Endodermal cell (in vitro differentiated cells): ENCODE measurements at regions not wholly inside any gene's neighbourhood (a gene's known extent, or its start where the extent isn't known, plus 50 kb on each side); places are given as distances from the start of the nearest gene placed in this dataset.

Experiments
- DNase-seq: peaks from one replicate; pipeline ENCODE4 v3.0.0-alpha.2; 2017
- H3K27ac ChIP-seq: 2 replicates; pipeline ENCODE4 v1.5.1; 2013; ENCODE audit warnings: mild to moderate bottlenecking, low read depth, low read length, moderate library complexity
- H3K27me3 ChIP-seq: 2 replicates; pipeline ENCODE4 v1.6.1; 2013; ENCODE audit warnings: mild to moderate bottlenecking, low read length, moderate library complexity; ENCODE audit not compliant: insufficient read depth, control insufficient read depth, poor library complexity, severe bottlenecking
- H3K36me3 ChIP-seq: 2 replicates; pipeline ENCODE4 v1.7.0; 2013; ENCODE audit warnings: mild to moderate bottlenecking, low read length, moderate library complexity; ENCODE audit not compliant: control insufficient read depth, insufficient read depth
- H3K4me1 ChIP-seq: one replicate; pipeline ENCODE4 v1.7.0; 2013; ENCODE audit warnings: low read length; ENCODE audit not compliant: control insufficient read depth, insufficient read depth
- H3K4me3 ChIP-seq: 2 replicates; pipeline ENCODE4 v1.5.1; 2013; ENCODE audit warnings: mild to moderate bottlenecking, low read length, moderate library complexity
- H3K9ac ChIP-seq: 2 replicates; pipeline ENCODE4 v1.6.1; 2013; ENCODE audit warnings: mild to moderate bottlenecking, low read length, moderate library complexity; ENCODE audit not compliant: poor library complexity, severe bottlenecking; ENCODE audit errors: extremely low read depth
- H3K9me3 ChIP-seq: 2 replicates; pipeline ENCODE4 v1.6.1; 2013; ENCODE audit warnings: mild to moderate bottlenecking, low read length, moderate library complexity; ENCODE audit not compliant: control insufficient read depth
- H3K27ac Mint-ChIP-seq: 2 replicates; pipeline ENCODE4 v1.8.0; 2020; ENCODE audit warnings: mixed read lengths
- H3K27me3 Mint-ChIP-seq: 2 replicates; pipeline ENCODE4 v1.8.0; 2021; ENCODE audit warnings: mild to moderate bottlenecking, mixed read lengths; ENCODE audit not compliant: insufficient read depth
- H3K36me3 Mint-ChIP-seq: 2 replicates; pipeline ENCODE4 v1.8.0; 2020; ENCODE audit warnings: low read depth, mixed read lengths
- H3K4me1 Mint-ChIP-seq: 2 replicates; pipeline ENCODE4 v1.8.0; 2020; ENCODE audit warnings: mixed read lengths
- H3K4me3 Mint-ChIP-seq: 2 replicates; pipeline ENCODE4 v1.8.0; 2020; ENCODE audit warnings: mild to moderate bottlenecking, moderate library complexity, mixed read lengths
- H3K9me3 Mint-ChIP-seq: 2 replicates; pipeline ENCODE4 v1.8.0; 2020; ENCODE audit warnings: mild to moderate bottlenecking, mixed read lengths
- WGBS, 2 experiments: methylation state at CpG; one replicate each; pipeline versions ENCODE4 v1.1.5 to v1.1.7; 2013; ENCODE audit warnings: missing lambda C conversion rate in 2 of 2, mixed read lengths in 1 of 2; ENCODE audit not compliant: insufficient coverage in 1 of 2, insufficient read length in 1 of 2; 5-methylcytosine and 5-hydroxymethylcytosine counted together
- TF ChIP-seq, protein P1 (sequence below): fragments of 200-600 bp; sonication (generic); conservative IDR thresholded peaks from 2 replicates; pipeline ENCODE4 v1.5.0; 2021; ENCODE audit warnings: antibody characterized with exemption, mild to moderate bottlenecking

- no peaks in the 10 kb centered on the region for H3K27me3 ChIP-seq
- no peak for DNase-seq
These were observed 1972.6 kb downstream of the ARAP2 start for GRCh38 chr4:34271479-34272355.

GRCh38 chr4:34279011-34279410, 1965.3 kb downstream of the ARAP2 start:
- Mint-ChIP-seq H3K9me3 (no peaks in the 10 kb centered on the region), H3K27me3 (no peaks in the 10 kb centered on the region), H3K36me3 (no peaks in the 10 kb centered on the region), H3K4me3 (no peak overlapping the region), H3K4me1 (no peaks in the 10 kb centered on the region), H3K27ac (no peak overlapping the region)
- H3K4me1 ChIP-seq: no peaks in the 10 kb centered on the region
- peak overlapping the region; percentile 5 for H3K4me3 ChIP-seq
- H3K9me3 ChIP-seq: no peaks in the 10 kb centered on the region
- no peak overlapping the region for H3K9ac ChIP-seq
- DNase-seq: no peak
- no peaks in the 10 kb centered on the region for H3K36me3 ChIP-seq
- H3K27ac ChIP-seq: no peak overlapping the region
- no peaks in the 10 kb centered on the region for H3K27me3 ChIP-seq
- TF ChIP-seq, protein P1, sequence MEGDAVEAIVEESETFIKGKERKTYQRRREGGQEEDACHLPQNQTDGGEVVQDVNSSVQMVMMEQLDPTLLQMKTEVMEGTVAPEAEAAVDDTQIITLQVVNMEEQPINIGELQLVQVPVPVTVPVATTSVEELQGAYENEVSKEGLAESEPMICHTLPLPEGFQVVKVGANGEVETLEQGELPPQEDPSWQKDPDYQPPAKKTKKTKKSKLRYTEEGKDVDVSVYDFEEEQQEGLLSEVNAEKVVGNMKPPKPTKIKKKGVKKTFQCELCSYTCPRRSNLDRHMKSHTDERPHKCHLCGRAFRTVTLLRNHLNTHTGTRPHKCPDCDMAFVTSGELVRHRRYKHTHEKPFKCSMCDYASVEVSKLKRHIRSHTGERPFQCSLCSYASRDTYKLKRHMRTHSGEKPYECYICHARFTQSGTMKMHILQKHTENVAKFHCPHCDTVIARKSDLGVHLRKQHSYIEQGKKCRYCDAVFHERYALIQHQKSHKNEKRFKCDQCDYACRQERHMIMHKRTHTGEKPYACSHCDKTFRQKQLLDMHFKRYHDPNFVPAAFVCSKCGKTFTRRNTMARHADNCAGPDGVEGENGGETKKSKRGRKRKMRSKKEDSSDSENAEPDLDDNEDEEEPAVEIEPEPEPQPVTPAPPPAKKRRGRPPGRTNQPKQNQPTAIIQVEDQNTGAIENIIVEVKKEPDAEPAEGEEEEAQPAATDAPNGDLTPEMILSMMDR: no peak

More at GRCh38 chr4:34271479-34272355, 1972.6 kb downstream of the ARAP2 start:
- no peak overlapping the region for H3K4me3 Mint-ChIP-seq
- Histone ChIP-seq H3K27ac (no peak overlapping the region), H3K9me3 (peaks cover 13% of the 10 kb centered on the region), H3K9ac (no peak overlapping the region), H3K36me3 (no peaks in the 10 kb centered on the region), H3K4me1 (no peaks in the 10 kb centered on the region), H3K4me3 (no peak overlapping the region)
- no peak overlapping the region for H3K27ac Mint-ChIP-seq
- 92 to 100% methylated on average over 3 to 5 of the region's 5 CpGs for WGBS, 2 experiments
- no peaks in the 10 kb centered on the region for H3K9me3 Mint-ChIP-seq
- no peaks in the 10 kb centered on the region for H3K4me1 Mint-ChIP-seq
- TF ChIP-seq, protein P1: no peak
- H3K27me3 Mint-ChIP-seq: no peaks in the 10 kb centered on the region
- no peaks in the 10 kb centered on the region for H3K36me3 Mint-ChIP-seq

DNA sequence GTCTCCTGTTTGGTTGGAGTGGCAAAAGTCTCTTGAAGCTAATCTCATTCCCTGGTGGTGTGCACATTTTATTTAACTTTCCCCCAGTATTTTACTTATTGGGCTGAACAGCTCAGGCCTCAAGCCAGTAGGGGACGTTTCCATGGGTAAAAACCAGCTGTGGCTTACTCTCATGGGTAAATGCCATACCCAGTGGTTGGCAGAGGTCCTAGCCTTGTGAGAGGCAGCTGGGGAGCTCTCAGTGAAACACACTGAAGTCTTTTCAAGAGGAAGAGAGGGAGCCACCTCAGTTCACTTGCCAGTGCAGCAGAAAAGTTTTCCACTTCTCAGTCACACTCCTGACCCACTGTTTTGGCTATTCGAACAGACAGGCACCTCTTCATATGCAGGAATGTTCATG, 1964.2 kb downstream of the ARAP2 start:
- Mint-ChIP-seq H3K27ac (no peak overlapping the region), H3K4me1 (no peaks in the 10 kb centered on the region), H3K4me3 (no peak overlapping the region), H3K9me3 (no peaks in the 10 kb centered on the region), H3K36me3 (no peaks in the 10 kb centered on the region), H3K27me3 (no peaks in the 10 kb centered on the region)
- no peak overlapping the region for H3K4me3 ChIP-seq
- WGBS, 2 experiments: 86% methylated on average over 2 of the region's 2 CpGs
- H3K27ac ChIP-seq: no peak overlapping the region
- H3K4me1 ChIP-seq: no peaks in the 10 kb centered on the region
- no peaks in the 10 kb centered on the region for H3K36me3 ChIP-seq
- TF ChIP-seq, protein P1: no peak
- no peaks in the 10 kb centered on the region for H3K27me3 ChIP-seq
- H3K9ac ChIP-seq: no peak overlapping the region
- DNase-seq: no peak
- no peaks in the 10 kb centered on the region for H3K9me3 ChIP-seq
